ENCODE measurements at regions not wholly inside any gene's neighbourhood (a gene's known extent, or its start where the extent isn't known, plus 50 kb on each side); places are given as distances from the start of the nearest gene placed in this dataset.

GRCh38 chr12:47026291-47026690 lies 53.1 kb upstream of the PCED1B start:
- TF ChIP-seq, protein P1, sequence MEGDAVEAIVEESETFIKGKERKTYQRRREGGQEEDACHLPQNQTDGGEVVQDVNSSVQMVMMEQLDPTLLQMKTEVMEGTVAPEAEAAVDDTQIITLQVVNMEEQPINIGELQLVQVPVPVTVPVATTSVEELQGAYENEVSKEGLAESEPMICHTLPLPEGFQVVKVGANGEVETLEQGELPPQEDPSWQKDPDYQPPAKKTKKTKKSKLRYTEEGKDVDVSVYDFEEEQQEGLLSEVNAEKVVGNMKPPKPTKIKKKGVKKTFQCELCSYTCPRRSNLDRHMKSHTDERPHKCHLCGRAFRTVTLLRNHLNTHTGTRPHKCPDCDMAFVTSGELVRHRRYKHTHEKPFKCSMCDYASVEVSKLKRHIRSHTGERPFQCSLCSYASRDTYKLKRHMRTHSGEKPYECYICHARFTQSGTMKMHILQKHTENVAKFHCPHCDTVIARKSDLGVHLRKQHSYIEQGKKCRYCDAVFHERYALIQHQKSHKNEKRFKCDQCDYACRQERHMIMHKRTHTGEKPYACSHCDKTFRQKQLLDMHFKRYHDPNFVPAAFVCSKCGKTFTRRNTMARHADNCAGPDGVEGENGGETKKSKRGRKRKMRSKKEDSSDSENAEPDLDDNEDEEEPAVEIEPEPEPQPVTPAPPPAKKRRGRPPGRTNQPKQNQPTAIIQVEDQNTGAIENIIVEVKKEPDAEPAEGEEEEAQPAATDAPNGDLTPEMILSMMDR (IDR thresholded peaks at IDR 0.05; ENCODE audit: extremely low read depth in 1 of 2, insufficient read depth in 1 of 2, low read depth in 1 of 2, low read length in 2 of 2): no peak
- no peak for TF ChIP-seq EZH2 (IDR thresholded peaks at IDR 0.05; ENCODE audit: borderline replicate concordance, low read depth, low read length, severe bottlenecking)
- TF ChIP-seq POLR2A (IDR thresholded peaks at IDR 0.05; ENCODE audit: low read depth, low read length): no peak
- no peak for TF ChIP-seq FOS (IDR thresholded peaks at IDR 0.05; ENCODE audit: borderline replicate concordance, insufficient read depth, low read length)
- no peak for TF ChIP-seq MYC (IDR thresholded peaks at IDR 0.05; ENCODE audit: low read depth, low read length)
- no peak for TF ChIP-seq JUN (IDR thresholded peaks at IDR 0.05; ENCODE audit: borderline replicate concordance, insufficient read depth, insufficient read length, low read depth)
- TF ChIP-seq POLR2AphosphoS5 (IDR thresholded peaks at IDR 0.05; ENCODE audit: insufficient read depth, low read depth, low read length): no peak
- no peak for TF ChIP-seq MAX (IDR thresholded peaks at IDR 0.05; ENCODE audit: insufficient read depth, insufficient read length)
- no peak for TF ChIP-seq GATA2 (IDR thresholded peaks at IDR 0.05; ENCODE audit: insufficient read depth, insufficient read length, low read depth, low read length)

Measured in endothelial cell of umbilical vein (primary cell).